Smooth muscle cell (in vitro differentiated cells): ENCODE measurements at regions not wholly inside any gene's neighbourhood (a gene's known extent, or its start where the extent isn't known, plus 50 kb on each side); places are given as distances from the start of the nearest gene placed in this dataset.

Experiments used
- DNase-seq: peaks from one replicate; lab custom pipeline; 2025; ENCODE audit not compliant: unreplicated experiment; lab: John Stamatoyannopoulos, UW
- H2AFZ ChIP-seq: fragments of 200-600 bp; sonication (generic); 2 replicates; pipeline ENCODE4 v1.6.0; 2016; ENCODE audit warnings: antibody characterized with exemption, low read depth, mild to moderate bottlenecking
- H3F3A ChIP-seq: fragments of 200-600 bp; sonication (generic); 2 replicates; pipeline ENCODE4 v1.6.0; 2017; ENCODE audit warnings: antibody characterized with exemption, low read depth
- H3K27ac ChIP-seq: fragments of 200-600 bp; sonication (generic); 2 replicates; pipeline ENCODE4 v1.5.1; 2016; ENCODE audit warnings: low read depth, mild to moderate bottlenecking
- H3K27me3 ChIP-seq: fragments of 200-600 bp; sonication (generic); 2 replicates; pipeline ENCODE4 v1.6.1; 2016; ENCODE audit warnings: low read depth, mild to moderate bottlenecking
- H3K36me3 ChIP-seq: fragments of 200-600 bp; sonication (generic); 2 replicates; pipeline ENCODE4 v1.5.1; 2016; ENCODE audit warnings: low read depth
- H3K4me1 ChIP-seq: fragments of 200-600 bp; sonication (generic); 2 replicates; pipeline ENCODE4 v1.5.1; 2016; ENCODE audit warnings: low read depth
- H3K4me2 ChIP-seq: fragments of 200-600 bp; sonication (generic); 2 replicates; pipeline ENCODE4 v1.6.0; 2016; ENCODE audit warnings: mild to moderate bottlenecking
- H3K4me3 ChIP-seq: fragments of 200-600 bp; sonication (generic); 2 replicates; pipeline ENCODE4 v1.5.1; 2016; ENCODE audit warnings: mild to moderate bottlenecking
- H3K79me2 ChIP-seq: fragments of 200-600 bp; sonication (generic); 2 replicates; pipeline ENCODE4 v1.6.0; 2016; ENCODE audit warnings: low read depth, mild to moderate bottlenecking
- H3K9ac ChIP-seq: fragments of 200-600 bp; sonication (generic); 2 replicates; pipeline ENCODE4 v1.6.0; 2016; ENCODE audit warnings: low read depth
- H3K9me3 ChIP-seq: fragments of 200-600 bp; sonication (generic); replicated peaks from 2 replicates; pipeline ENCODE4 v1.5.1; 2016; ENCODE audit warnings: low read depth
- H4K20me1 ChIP-seq: fragments of 200-600 bp; sonication (generic); 2 replicates; pipeline ENCODE4 v1.6.0; 2016; ENCODE audit warnings: low read depth
- CTCF ChIP-seq: fragments of 200-600 bp; sonication (generic); IDR thresholded peaks from 2 replicates; pipeline ENCODE4 v1.5.1; 2017; ENCODE audit warnings: borderline replicate concordance, mild to moderate bottlenecking, antibody characterized with exemption; ENCODE audit not compliant: insufficient read depth, poor library complexity, severe bottlenecking
- WGBS: methylation state at CpG from one replicate; pipeline ENCODE4 v1.1.7; 2016; ENCODE audit warnings: low lambda C conversion rate; 5-methylcytosine and 5-hydroxymethylcytosine counted together

GRCh38 chr2:19246496-19246895 lies 111.9 kb downstream of the OSR1 start:
- no peaks in the 10 kb centered on the region for H3K27me3 ChIP-seq
- H3K27ac ChIP-seq: no peak overlapping the region
- H3K79me2 ChIP-seq: no peaks in the 10 kb centered on the region
- H3K4me3 ChIP-seq: no peak overlapping the region
- H2AFZ ChIP-seq: no peak overlapping the region
- H3K36me3 ChIP-seq: no peaks in the 10 kb centered on the region
- DNase-seq: no peak
- no peak overlapping the region for H3K9ac ChIP-seq
- H3F3A ChIP-seq: no peaks in the 10 kb centered on the region
- no peaks in the 10 kb centered on the region for H4K20me1 ChIP-seq
- H3K9me3 ChIP-seq: no peaks in the 10 kb centered on the region
- no peak overlapping the region for H3K4me2 ChIP-seq
- TF ChIP-seq CTCF: no peak
- WGBS: 91% methylated on average over 12 of the region's 12 CpGs
- H3K4me1 ChIP-seq: no peaks in the 10 kb centered on the region

- no peaks in the 10 kb centered on the region for H3K9me3 ChIP-seq
- H3K9ac ChIP-seq: no peak overlapping the region
- H3K36me3 ChIP-seq: no peaks in the 10 kb centered on the region
- no peak overlapping the region for H3K4me2 ChIP-seq
- no peaks in the 10 kb centered on the region for H4K20me1 ChIP-seq
- H3K79me2 ChIP-seq: no peaks in the 10 kb centered on the region
- no peaks in the 10 kb centered on the region for H3K4me1 ChIP-seq
- H3K4me3 ChIP-seq: no peak overlapping the region
- no peak overlapping the region for H2AFZ ChIP-seq
- no peak for DNase-seq
- no peak overlapping the region for H3K27ac ChIP-seq
- WGBS: 56% methylated on average over 9 of the region's 9 CpGs
- no peaks in the 10 kb centered on the region for H3K27me3 ChIP-seq
- TF ChIP-seq CTCF: no peak
- no peaks in the 10 kb centered on the region for H3F3A ChIP-seq
Observed at GRCh38 chr2:19244460-19245363, 113.7 kb downstream of the OSR1 start.

- H4K20me1 ChIP-seq: no peaks in the 10 kb centered on the region
- no peaks in the 10 kb centered on the region for H3K4me1 ChIP-seq
- H3K27me3 ChIP-seq: no peaks in the 10 kb centered on the region
- no peaks in the 10 kb centered on the region for H3K9me3 ChIP-seq
- no peak overlapping the region for H2AFZ ChIP-seq
- no peaks in the 10 kb centered on the region for H3K79me2 ChIP-seq
- no peak for TF ChIP-seq CTCF
- H3K36me3 ChIP-seq: no peaks in the 10 kb centered on the region
- no peak overlapping the region for H3K4me3 ChIP-seq
- WGBS: 92% methylated on average over 8 of the region's 8 CpGs
- H3K27ac ChIP-seq: no peak overlapping the region
- no peak for DNase-seq
- no peak overlapping the region for H3K9ac ChIP-seq
- no peaks in the 10 kb centered on the region for H3F3A ChIP-seq
- H3K4me2 ChIP-seq: no peak overlapping the region
Observed at GRCh38 chr2:19238440-19239060, 119.9 kb downstream of the OSR1 start.

GRCh38 chr2:19235308-19235707 lies 123.1 kb downstream of the OSR1 start:
- Histone ChIP-seq H3K79me2 (no peaks in the 10 kb centered on the region), H3K4me1 (no peaks in the 10 kb centered on the region), H3K4me3 (no peak overlapping the region), H2AFZ (no peak overlapping the region), H3F3A (no peaks in the 10 kb centered on the region), H3K4me2 (peak overlapping the region; percentile 13), H3K9ac (no peak overlapping the region), H4K20me1 (no peaks in the 10 kb centered on the region), H3K27ac (no peak overlapping the region), H3K36me3 (no peaks in the 10 kb centered on the region), H3K9me3 (no peaks in the 10 kb centered on the region), H3K27me3 (no peaks in the 10 kb centered on the region)
- DNase-seq: no peak
- WGBS: 29% methylated on average over 2 of the region's 2 CpGs
- TF ChIP-seq CTCF: no peak
